ENCODE measurements at regions not wholly inside any gene's neighbourhood (a gene's known extent, or its start where the extent isn't known, plus 50 kb on each side); places are given as distances from the start of the nearest gene placed in this dataset.

GRCh38 chr5:143462431-143462830 lies 58.9 kb upstream of the NR3C1 start:
- intact Hi-C loops (cut with DNase I) = no loop called here
- Histone ChIP-seq H3K4me3 (ENCODE audit: low read length in 3 of 3) (no peak overlapping the region), H3K27me3 (ENCODE audit: control insufficient read depth, insufficient read depth, low read length) (no peaks in the 10 kb centered on the region), H3K27ac (ENCODE audit: low read depth in 2 of 2, low read length in 2 of 2) (no peak overlapping the region), H3K36me3 (ENCODE audit: control insufficient read depth in 2 of 3, insufficient read depth in 3 of 3, low read length in 3 of 3) (no peaks in the 10 kb centered on the region), H3K9ac (ENCODE audit: low read length in 3 of 3) (no peak overlapping the region), H3K4me1 (ENCODE audit: control insufficient read depth in 2 of 3, insufficient read depth in 2 of 3, low read depth in 1 of 3, low read length in 3 of 3) (no peaks in the 10 kb centered on the region), H3K9me3 (ENCODE audit: control insufficient read depth in 2 of 3, insufficient read depth in 1 of 3, low read length in 3 of 3) (no peaks in the 10 kb centered on the region)
- DNase-seq (no peak), FAIRE-seq (no peak)
- TF ChIP-seq, protein P1, sequence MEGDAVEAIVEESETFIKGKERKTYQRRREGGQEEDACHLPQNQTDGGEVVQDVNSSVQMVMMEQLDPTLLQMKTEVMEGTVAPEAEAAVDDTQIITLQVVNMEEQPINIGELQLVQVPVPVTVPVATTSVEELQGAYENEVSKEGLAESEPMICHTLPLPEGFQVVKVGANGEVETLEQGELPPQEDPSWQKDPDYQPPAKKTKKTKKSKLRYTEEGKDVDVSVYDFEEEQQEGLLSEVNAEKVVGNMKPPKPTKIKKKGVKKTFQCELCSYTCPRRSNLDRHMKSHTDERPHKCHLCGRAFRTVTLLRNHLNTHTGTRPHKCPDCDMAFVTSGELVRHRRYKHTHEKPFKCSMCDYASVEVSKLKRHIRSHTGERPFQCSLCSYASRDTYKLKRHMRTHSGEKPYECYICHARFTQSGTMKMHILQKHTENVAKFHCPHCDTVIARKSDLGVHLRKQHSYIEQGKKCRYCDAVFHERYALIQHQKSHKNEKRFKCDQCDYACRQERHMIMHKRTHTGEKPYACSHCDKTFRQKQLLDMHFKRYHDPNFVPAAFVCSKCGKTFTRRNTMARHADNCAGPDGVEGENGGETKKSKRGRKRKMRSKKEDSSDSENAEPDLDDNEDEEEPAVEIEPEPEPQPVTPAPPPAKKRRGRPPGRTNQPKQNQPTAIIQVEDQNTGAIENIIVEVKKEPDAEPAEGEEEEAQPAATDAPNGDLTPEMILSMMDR (IDR thresholded peaks at IDR 0.05; ENCODE audit: borderline replicate concordance, extremely low read depth, insufficient read depth) = no peak

DNA sequence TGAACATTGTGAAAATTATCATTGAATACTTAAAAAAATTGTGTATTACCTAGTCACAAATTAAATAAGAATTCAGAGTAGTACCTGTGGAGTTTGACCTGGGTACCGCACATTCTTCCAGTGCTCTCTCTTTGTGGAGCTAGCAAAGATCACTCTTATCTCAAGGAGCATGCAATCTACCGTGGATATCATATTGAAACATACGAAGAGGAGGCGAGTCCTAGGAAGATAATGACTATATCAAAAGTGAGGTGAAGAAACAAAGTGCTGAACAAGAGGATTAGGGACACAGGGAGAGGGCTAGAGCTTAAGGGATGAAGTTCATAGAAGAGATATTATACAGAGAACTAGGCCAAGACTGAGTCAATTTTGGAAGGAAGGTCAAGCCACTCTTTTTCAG lies 55.9 kb upstream of the NR3C1 start:
- no peaks in the 10 kb centered on the region for H3K9me3 ChIP-seq (ENCODE audit: control insufficient read depth in 2 of 3, insufficient read depth in 1 of 3, low read length in 3 of 3)
- H3K27me3 ChIP-seq (ENCODE audit: control insufficient read depth, insufficient read depth, low read length) = no peaks in the 10 kb centered on the region
- no peaks in the 10 kb centered on the region for H3K36me3 ChIP-seq (ENCODE audit: control insufficient read depth in 2 of 3, insufficient read depth in 3 of 3, low read length in 3 of 3)
- H3K4me3 ChIP-seq (ENCODE audit: low read length in 3 of 3) = no peak overlapping the region
- intact Hi-C loops (cut with DNase I) = no loop called here
- H3K27ac ChIP-seq (ENCODE audit: low read depth in 2 of 2, low read length in 2 of 2) = no peak overlapping the region
- no peak for FAIRE-seq
- TF ChIP-seq, protein P1 (IDR thresholded peaks at IDR 0.05; ENCODE audit: borderline replicate concordance, extremely low read depth, insufficient read depth) = no peak
- H3K4me1 ChIP-seq (ENCODE audit: control insufficient read depth in 2 of 3, insufficient read depth in 2 of 3, low read depth in 1 of 3, low read length in 3 of 3) = no peaks in the 10 kb centered on the region
- DNase-seq = no peak
- H3K9ac ChIP-seq (ENCODE audit: low read length in 3 of 3) = no peak overlapping the region

DNA sequence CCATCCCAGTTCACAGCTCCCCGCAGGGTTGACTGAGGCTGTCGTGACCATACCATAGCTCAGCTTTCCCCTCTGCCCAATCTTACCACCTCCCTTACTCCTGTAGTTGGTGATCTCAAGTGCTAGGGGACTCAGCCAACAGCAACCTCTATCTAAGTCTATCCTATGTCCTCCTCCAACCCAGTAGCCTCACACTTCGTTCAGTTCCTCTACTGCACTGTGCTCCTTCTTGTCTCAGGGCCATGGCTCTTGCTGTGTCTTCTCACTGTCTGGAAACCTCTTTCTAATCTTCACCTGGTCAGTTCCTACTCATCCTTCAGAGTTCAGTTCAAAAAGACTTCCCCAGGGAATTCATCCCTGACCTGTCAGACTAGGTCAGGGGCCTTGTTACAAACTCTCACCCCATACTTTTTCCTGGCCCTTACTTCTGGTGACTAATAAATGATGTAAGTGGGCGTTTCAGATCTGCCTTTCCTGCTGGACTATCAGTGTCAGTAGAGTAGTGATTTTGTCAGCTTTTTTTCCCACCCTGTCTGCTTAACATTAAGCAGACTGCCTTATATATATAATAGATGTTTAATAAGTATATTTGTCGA lies 53.6 kb upstream of the NR3C1 start:
- Histone ChIP-seq H3K27me3 (ENCODE audit: control insufficient read depth, insufficient read depth, low read length) (no peaks in the 10 kb centered on the region), H3K4me3 (ENCODE audit: low read length in 3 of 3) (no peak overlapping the region), H3K36me3 (ENCODE audit: control insufficient read depth in 2 of 3, insufficient read depth in 3 of 3, low read length in 3 of 3) (no peaks in the 10 kb centered on the region), H3K9me3 (ENCODE audit: control insufficient read depth in 2 of 3, insufficient read depth in 1 of 3, low read length in 3 of 3) (no peaks in the 10 kb centered on the region), H3K9ac (ENCODE audit: low read length in 3 of 3) (no peak overlapping the region), H3K4me1 (ENCODE audit: control insufficient read depth in 2 of 3, insufficient read depth in 2 of 3, low read depth in 1 of 3, low read length in 3 of 3) (no peaks in the 10 kb centered on the region), H3K27ac (ENCODE audit: low read depth in 2 of 2, low read length in 2 of 2) (no peak overlapping the region)
- TF ChIP-seq, protein P1 (IDR thresholded peaks at IDR 0.05; ENCODE audit: borderline replicate concordance, extremely low read depth, insufficient read depth) = no peak
- intact Hi-C loops (cut with DNase I) = no loop called here
- DNase-seq = no peak
- FAIRE-seq = no peak

GRCh38 chr5:143454936-143455516 lies 51.5 kb upstream of the NR3C1 start:
- FAIRE-seq (no peak), DNase-seq (no peak)
- Histone ChIP-seq H3K4me1 (ENCODE audit: control insufficient read depth in 2 of 3, insufficient read depth in 2 of 3, low read depth in 1 of 3, low read length in 3 of 3) (no peaks in the 10 kb centered on the region), H3K4me3 (ENCODE audit: low read length in 3 of 3) (no peak overlapping the region), H3K9ac (ENCODE audit: low read length in 3 of 3) (no peak overlapping the region), H3K9me3 (ENCODE audit: control insufficient read depth in 2 of 3, insufficient read depth in 1 of 3, low read length in 3 of 3) (no peaks in the 10 kb centered on the region), H3K27me3 (ENCODE audit: control insufficient read depth, insufficient read depth, low read length) (no peaks in the 10 kb centered on the region), H3K36me3 (ENCODE audit: control insufficient read depth in 2 of 3, insufficient read depth in 3 of 3, low read length in 3 of 3) (no peaks in the 10 kb centered on the region), H3K27ac (ENCODE audit: low read depth in 2 of 2, low read length in 2 of 2) (no peak overlapping the region)
- TF ChIP-seq, protein P1 (IDR thresholded peaks at IDR 0.05; ENCODE audit: borderline replicate concordance, extremely low read depth, insufficient read depth) = no peak
- intact Hi-C loops (cut with DNase I) = no loop called here

Measured in kidney (tissue), 13 donors.